ENCODE measurements at regions not wholly inside any gene's neighbourhood (a gene's known extent, or its start where the extent isn't known, plus 50 kb on each side); places are given as distances from the start of the nearest gene placed in this dataset.

DNA sequence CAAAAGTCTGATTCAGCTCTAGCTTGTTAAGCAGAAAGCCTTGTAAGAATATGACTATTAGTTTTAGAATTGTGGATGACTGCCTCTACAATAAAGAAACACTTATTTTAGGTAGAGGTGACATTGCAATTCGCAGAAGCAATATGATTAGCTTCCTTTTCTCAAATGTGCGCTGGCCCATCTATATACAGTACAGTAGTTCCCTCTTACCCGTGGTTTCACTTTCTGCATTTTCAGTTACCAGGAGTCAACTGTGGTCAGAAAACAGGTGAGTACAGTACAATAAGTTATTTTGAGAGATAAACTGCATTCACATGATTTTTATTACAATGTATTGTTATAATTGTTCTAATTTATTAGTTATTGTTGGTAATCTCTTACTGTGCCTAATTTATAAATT lies 405.1 kb downstream of the GPD2 start:
- Histone ChIP-seq H3K4me1 (no peaks in the 10 kb centered on the region), H3K36me3 (no peaks in the 10 kb centered on the region), H3K27me3 (no peaks in the 10 kb centered on the region), H3K9me3 (no peaks in the 10 kb centered on the region), H3K27ac (no peak overlapping the region), H3K4me3 (no peak overlapping the region)
- TF ChIP-seq CTCF (IDR thresholded peaks at IDR 0.05): no peak
- TF ChIP-seq POLR2A (IDR thresholded peaks at IDR 0.05): no peak
- intact Hi-C loops (cut with DNase I; ENCODE audit: low total_unique reads): no loop called here
- no peak for DNase-seq

- DNase-seq: no peak
- Histone ChIP-seq H3K27ac (no peak overlapping the region), H3K4me3 (no peak overlapping the region), H3K4me1 (no peaks in the 10 kb centered on the region), H3K36me3 (no peaks in the 10 kb centered on the region), H3K9me3 (no peaks in the 10 kb centered on the region), H3K27me3 (no peaks in the 10 kb centered on the region)
- intact Hi-C loops (cut with DNase I; ENCODE audit: low total_unique reads): no loop called here
- TF ChIP-seq CTCF (IDR thresholded peaks at IDR 0.05) (no peak), POLR2A (IDR thresholded peaks at IDR 0.05) (no peak)
Measured at GRCh38 chr2:156845806-156846558, 409.8 kb downstream of the GPD2 start.

DNA sequence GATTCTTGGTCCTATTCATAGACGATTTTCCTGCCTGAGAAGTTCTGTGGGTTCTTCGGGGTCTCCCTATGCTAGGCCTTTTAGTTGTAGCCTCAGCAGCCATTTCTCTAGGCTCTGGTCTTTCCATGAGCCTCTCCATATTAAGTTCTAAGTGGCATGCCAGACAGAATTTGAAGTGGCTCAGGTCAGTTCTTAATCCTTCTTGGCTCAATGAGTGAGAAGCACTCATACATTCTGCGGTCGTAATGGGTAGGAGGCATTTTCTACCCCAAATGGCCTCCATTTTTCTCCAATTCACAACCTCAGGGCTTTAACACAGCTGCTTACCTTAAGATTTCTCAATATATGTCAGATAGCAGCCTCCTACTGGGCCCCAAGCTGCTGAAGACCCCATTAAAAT lies 405.3 kb upstream of the GALNT5 start:
- Histone ChIP-seq H3K4me1 (no peaks in the 10 kb centered on the region), H3K4me3 (no peak overlapping the region), H3K27ac (no peak overlapping the region), H3K9me3 (no peaks in the 10 kb centered on the region), H3K27me3 (no peaks in the 10 kb centered on the region), H3K36me3 (no peaks in the 10 kb centered on the region)
- TF ChIP-seq POLR2A (IDR thresholded peaks at IDR 0.05) (no peak), CTCF (IDR thresholded peaks at IDR 0.05) (no peak)
- intact Hi-C loops (cut with DNase I; ENCODE audit: low total_unique reads): no loop called here
- no peak for DNase-seq

DNA sequence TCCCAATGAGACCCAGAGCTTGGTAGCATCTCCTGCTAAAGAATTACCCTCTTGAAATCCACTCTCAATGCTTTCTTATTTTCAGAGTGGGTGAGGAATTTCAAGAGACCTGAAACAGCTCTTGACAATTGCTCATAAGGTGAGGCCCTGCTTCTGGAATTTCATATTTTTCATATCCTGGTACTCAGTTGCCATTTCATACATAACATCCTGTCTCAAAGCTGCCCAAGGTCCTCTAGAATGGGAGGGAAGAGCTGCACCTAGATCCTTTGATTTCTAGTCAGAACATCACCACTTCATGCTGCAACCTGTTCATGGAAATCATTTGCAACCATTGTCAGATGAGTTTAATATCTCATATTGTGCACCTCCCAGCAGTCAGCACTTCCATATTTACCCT lies 404.8 kb upstream of the GALNT5 start:
- H3K9me3 ChIP-seq: no peaks in the 10 kb centered on the region

More for the DNA sequence above, 404.8 kb upstream of the GALNT5 start:
- no peak overlapping the region for H3K27ac ChIP-seq
- H3K36me3 ChIP-seq: no peaks in the 10 kb centered on the region
- H3K4me3 ChIP-seq: no peak overlapping the region
- intact Hi-C loops (cut with DNase I; ENCODE audit: low total_unique reads): no loop called here
- no peaks in the 10 kb centered on the region for H3K4me1 ChIP-seq
- DNase-seq: no peak
- H3K27me3 ChIP-seq: no peaks in the 10 kb centered on the region
- no peak for TF ChIP-seq POLR2A (IDR thresholded peaks at IDR 0.05)
- TF ChIP-seq CTCF (IDR thresholded peaks at IDR 0.05): no peak

Data from uterus (tissue), 3 donors.